ENCODE measurements at regions not wholly inside any gene's neighbourhood (a gene's known extent, or its start where the extent isn't known, plus 50 kb on each side); places are given as distances from the start of the nearest gene placed in this dataset.
"Not testable (repeated sequence)": the region's sequence is repeated elsewhere in the genome, so short reads cannot be mapped to it uniquely, and the experiment has no call there.

DNA sequence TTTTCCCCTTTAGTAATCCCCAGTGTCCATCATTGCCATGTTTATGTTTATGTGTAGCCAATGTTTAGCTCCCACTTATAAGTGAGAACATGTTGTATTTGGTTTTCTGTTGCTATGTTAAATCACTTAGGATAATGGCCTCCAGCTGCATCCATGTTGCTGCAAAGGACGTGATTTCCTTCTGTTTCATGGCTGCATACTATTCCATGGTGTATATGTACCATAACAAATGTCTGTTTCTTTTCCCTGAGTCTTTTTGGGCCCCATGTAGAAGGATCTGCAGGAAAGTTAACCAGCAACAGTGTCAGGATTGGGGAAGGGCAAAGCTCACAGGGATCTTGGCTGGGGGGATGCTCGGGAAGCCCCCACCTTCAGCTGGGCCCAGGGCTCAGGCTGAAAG, 64.3 kb upstream of the SULF2 start:
- TF ChIP-seq, protein P1, sequence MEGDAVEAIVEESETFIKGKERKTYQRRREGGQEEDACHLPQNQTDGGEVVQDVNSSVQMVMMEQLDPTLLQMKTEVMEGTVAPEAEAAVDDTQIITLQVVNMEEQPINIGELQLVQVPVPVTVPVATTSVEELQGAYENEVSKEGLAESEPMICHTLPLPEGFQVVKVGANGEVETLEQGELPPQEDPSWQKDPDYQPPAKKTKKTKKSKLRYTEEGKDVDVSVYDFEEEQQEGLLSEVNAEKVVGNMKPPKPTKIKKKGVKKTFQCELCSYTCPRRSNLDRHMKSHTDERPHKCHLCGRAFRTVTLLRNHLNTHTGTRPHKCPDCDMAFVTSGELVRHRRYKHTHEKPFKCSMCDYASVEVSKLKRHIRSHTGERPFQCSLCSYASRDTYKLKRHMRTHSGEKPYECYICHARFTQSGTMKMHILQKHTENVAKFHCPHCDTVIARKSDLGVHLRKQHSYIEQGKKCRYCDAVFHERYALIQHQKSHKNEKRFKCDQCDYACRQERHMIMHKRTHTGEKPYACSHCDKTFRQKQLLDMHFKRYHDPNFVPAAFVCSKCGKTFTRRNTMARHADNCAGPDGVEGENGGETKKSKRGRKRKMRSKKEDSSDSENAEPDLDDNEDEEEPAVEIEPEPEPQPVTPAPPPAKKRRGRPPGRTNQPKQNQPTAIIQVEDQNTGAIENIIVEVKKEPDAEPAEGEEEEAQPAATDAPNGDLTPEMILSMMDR (IDR thresholded peaks at IDR 0.05; ENCODE audit: insufficient read depth, low read length): no peak
- TF ChIP-seq GABPA (IDR thresholded peaks at IDR 0.05; ENCODE audit: low read depth): no peak
- no peak for DNase-seq (ENCODE audit: low read depth in 1 of 2, low spot score in 1 of 2)
- no peak overlapping the region for H3K4me3 ChIP-seq (replicated peaks; ENCODE audit: insufficient read depth, low read length)
- H3K27me3 ChIP-seq (ENCODE audit: insufficient read depth, poor library complexity, severe bottlenecking): no peaks in the 10 kb centered on the region
- H3K27ac ChIP-seq (replicated peaks): no peak overlapping the region

DNA sequence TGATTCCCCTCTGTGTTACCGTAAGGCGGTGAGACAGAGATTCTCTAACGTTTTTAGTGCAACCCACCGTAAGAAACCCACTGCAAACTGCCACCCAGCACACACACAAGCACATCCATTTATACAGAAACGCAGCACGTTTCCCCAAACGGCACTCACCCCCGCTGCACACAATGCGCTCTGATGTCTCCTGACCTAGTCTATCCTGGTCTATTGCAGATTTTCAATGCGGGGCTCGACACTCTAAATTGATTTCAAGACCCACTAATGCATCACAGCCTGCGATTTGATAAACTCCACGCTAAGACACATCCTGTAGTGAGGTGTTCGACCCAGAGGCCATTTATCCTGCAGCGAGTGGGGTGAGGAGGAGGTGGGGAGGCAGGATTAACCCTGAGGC, 63.7 kb upstream of the SULF2 start:
- H3K27me3 ChIP-seq (ENCODE audit: insufficient read depth, poor library complexity, severe bottlenecking): no peaks in the 10 kb centered on the region
- H3K27ac ChIP-seq (replicated peaks): no peak overlapping the region
- no peak overlapping the region for H3K4me3 ChIP-seq (replicated peaks; ENCODE audit: insufficient read depth, low read length)
- DNase-seq (ENCODE audit: low read depth in 1 of 2, low spot score in 1 of 2): no peak
- TF ChIP-seq, protein P1 (IDR thresholded peaks at IDR 0.05; ENCODE audit: insufficient read depth, low read length): no peak
- TF ChIP-seq POLR2AphosphoS5 (IDR thresholded peaks at IDR 0.05; ENCODE audit: low read depth): no peak
- TF ChIP-seq, protein P2, sequence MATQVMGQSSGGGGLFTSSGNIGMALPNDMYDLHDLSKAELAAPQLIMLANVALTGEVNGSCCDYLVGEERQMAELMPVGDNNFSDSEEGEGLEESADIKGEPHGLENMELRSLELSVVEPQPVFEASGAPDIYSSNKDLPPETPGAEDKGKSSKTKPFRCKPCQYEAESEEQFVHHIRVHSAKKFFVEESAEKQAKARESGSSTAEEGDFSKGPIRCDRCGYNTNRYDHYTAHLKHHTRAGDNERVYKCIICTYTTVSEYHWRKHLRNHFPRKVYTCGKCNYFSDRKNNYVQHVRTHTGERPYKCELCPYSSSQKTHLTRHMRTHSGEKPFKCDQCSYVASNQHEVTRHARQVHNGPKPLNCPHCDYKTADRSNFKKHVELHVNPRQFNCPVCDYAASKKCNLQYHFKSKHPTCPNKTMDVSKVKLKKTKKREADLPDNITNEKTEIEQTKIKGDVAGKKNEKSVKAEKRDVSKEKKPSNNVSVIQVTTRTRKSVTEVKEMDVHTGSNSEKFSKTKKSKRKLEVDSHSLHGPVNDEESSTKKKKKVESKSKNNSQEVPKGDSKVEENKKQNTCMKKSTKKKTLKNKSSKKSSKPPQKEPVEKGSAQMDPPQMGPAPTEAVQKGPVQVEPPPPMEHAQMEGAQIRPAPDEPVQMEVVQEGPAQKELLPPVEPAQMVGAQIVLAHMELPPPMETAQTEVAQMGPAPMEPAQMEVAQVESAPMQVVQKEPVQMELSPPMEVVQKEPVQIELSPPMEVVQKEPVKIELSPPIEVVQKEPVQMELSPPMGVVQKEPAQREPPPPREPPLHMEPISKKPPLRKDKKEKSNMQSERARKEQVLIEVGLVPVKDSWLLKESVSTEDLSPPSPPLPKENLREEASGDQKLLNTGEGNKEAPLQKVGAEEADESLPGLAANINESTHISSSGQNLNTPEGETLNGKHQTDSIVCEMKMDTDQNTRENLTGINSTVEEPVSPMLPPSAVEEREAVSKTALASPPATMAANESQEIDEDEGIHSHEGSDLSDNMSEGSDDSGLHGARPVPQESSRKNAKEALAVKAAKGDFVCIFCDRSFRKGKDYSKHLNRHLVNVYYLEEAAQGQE (IDR thresholded peaks at IDR 0.05; ENCODE audit: insufficient replicate concordance, low read depth): no peak
- no peak for TF ChIP-seq GABPA (IDR thresholded peaks at IDR 0.05; ENCODE audit: low read depth)
- TF ChIP-seq SPI1 (IDR thresholded peaks at IDR 0.05; ENCODE audit: borderline replicate concordance, low read depth): no peak

DNA sequence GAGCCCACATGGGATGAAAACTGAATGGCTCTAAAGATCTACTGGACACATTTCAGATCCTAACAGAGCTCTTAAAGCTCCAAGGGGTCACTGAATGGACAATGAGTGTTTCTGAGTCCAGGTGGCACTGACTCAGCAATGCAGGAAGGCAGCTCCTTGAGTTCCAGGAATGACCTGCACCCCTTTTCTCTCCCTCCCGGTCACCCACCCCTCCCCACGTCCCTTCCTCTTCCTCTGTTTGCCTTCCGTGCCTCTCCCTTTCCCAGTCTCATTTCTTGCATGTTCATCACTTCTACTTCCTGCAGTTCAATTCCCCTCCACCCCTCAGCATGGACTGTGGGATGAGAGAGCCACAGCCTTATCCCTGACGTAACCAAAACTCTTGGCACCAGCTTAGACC, 63.3 kb upstream of the SULF2 start:
- not testable (repeated sequence) for H3K27me3 ChIP-seq (ENCODE audit: insufficient read depth, poor library complexity, severe bottlenecking); H3K4me3 ChIP-seq (replicated peaks; ENCODE audit: insufficient read depth, low read length); DNase-seq (ENCODE audit: low read depth in 1 of 2, low spot score in 1 of 2); H3K27ac ChIP-seq (replicated peaks)

DNA sequence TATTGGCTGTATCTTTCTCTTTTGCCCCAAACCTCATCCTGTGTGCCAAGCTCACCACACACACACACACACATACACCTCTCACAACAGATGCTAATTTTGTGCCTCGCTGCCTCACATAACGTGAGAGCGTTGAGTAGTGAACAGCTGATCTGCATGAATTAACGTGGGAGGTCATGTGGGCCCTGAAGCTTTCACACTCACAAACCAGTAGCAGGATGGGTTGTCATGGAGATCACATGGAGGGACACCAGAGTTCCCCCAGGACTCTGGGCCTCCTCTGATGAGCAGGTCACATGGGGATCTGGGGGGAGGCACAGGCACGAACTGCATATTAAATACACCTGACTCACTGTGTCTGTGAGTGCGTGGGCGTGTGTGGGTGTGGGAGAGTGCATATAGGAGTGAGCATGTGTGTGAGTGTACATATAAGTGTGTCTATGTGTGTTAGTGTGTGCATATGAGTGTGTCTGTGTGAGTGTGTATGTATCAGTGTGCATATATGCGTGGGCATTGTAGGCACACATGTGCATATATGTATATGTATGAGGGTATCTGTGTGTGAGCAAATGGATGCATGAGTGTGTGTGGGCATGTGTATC, 62.7 kb upstream of the SULF2 start:
- H3K4me3 ChIP-seq (replicated peaks; ENCODE audit: insufficient read depth, low read length): no peak overlapping the region
- no peak for DNase-seq (ENCODE audit: low read depth in 1 of 2, low spot score in 1 of 2)
- TF ChIP-seq POLR2AphosphoS5 (IDR thresholded peaks at IDR 0.05; ENCODE audit: low read depth) (no peak), SPI1 (IDR thresholded peaks at IDR 0.05; ENCODE audit: borderline replicate concordance, low read depth) (no peak)
- TF ChIP-seq, protein P2 (IDR thresholded peaks at IDR 0.05; ENCODE audit: insufficient replicate concordance, low read depth): no peak
- TF ChIP-seq, protein P1 (IDR thresholded peaks at IDR 0.05; ENCODE audit: insufficient read depth, low read length): no peak
- no peak overlapping the region for H3K27ac ChIP-seq (replicated peaks)
- H3K27me3 ChIP-seq (ENCODE audit: insufficient read depth, poor library complexity, severe bottlenecking): no peaks in the 10 kb centered on the region

DNA sequence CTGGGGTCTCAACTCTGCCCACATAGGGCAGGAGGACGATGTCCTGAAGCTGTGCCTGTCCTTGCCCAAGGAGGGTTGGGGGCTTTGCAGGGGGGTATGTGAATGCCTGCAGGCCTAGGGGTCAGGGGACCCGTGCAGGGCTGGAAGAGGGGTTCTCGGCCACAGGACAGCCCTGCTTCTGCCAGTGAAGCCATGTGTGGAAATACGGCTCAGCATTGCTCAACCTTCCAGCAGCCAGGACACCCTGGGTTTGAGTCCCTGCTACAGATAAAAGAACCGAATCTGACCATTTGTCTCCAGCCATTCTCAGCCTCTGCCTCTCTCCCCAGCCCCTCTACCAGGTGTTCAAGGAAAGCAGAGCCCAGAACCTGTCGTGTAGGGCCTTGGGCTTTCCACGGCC, 61.9 kb upstream of the SULF2 start:
- H3K27ac ChIP-seq (replicated peaks); H3K4me3 ChIP-seq (replicated peaks; ENCODE audit: insufficient read depth, low read length); H3K27me3 ChIP-seq (ENCODE audit: insufficient read depth, poor library complexity, severe bottlenecking); DNase-seq (ENCODE audit: low read depth in 1 of 2, low spot score in 1 of 2): not testable (repeated sequence)

DNA sequence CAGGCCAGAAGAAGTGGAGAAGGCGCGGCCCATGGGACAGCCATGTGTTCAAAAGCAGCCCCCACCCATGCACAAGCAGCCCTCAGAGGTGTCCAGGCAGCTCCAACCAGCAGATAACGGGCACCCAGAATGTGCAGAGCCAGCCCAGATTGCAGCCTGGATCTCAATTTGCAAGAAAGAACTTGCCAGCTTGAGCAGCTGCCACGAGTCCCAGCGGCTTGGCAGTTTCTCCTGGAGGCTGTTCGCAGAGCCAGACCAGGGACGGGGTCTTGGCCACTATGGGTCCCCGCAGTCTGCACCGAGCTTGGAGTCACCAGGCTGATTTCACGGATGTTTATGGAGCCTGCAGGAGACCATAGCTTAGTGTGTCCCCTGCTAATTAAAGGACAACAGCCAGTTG, 61.4 kb upstream of the SULF2 start:
- H3K27ac ChIP-seq (replicated peaks); H3K27me3 ChIP-seq (ENCODE audit: insufficient read depth, poor library complexity, severe bottlenecking); DNase-seq (ENCODE audit: low read depth in 1 of 2, low spot score in 1 of 2); H3K4me3 ChIP-seq (replicated peaks; ENCODE audit: insufficient read depth, low read length): not testable (repeated sequence)

DNA sequence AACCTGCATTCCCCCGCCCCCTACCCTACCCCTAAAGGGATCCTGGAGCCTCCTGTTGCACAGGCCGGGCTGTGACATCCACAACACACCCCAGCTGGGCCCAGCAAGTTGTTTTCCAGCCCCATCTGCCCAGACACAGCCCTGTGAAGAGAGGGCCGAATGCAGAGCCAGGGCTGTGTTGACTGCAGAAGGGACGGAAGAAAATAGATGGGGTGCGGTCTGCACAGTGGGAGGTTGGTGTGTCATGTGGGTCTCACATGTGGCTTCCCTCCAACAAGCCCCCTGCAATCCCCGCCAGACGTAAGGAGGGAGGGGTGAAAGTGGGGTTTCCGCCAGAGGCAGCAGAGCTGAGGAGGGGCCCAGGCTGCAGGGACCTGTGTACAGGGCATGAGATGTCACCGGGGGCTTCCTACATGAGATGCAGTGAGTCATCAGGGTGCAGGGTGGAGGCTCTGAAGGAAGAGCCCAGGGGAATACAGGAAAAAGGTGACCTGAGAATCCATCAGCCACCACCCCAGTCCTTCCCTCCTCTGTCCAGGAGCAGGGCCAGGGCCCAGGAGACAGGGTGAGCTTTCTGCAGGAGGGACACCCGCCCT, 60.2 kb upstream of the SULF2 start:
- not testable (repeated sequence) for H3K27me3 ChIP-seq (ENCODE audit: insufficient read depth, poor library complexity, severe bottlenecking); DNase-seq (ENCODE audit: low read depth in 1 of 2, low spot score in 1 of 2); H3K4me3 ChIP-seq (replicated peaks; ENCODE audit: insufficient read depth, low read length); H3K27ac ChIP-seq (replicated peaks)

DNA sequence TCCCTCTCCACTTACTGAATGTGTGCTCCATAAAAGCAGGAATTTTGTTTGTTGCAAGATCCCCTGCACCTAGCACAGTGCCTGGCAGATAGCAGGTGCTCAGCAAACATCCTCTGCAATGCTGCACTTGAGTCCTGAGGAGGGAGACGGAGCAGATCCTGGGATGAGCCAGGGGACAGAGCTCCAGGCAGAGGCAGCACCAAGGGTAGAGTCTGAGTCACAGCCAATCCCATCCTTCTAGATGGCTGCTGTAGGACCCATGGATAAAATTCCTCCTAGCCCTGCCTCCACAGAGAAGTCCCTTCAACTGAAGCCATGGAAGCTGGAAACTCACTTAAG, 59.3 kb upstream of the SULF2 start:
- H3K4me3 ChIP-seq (replicated peaks; ENCODE audit: insufficient read depth, low read length); H3K27ac ChIP-seq (replicated peaks); DNase-seq (ENCODE audit: low read depth in 1 of 2, low spot score in 1 of 2): not testable (repeated sequence)

More for the DNA sequence above, 59.3 kb upstream of the SULF2 start:
- H3K27me3 ChIP-seq (ENCODE audit: insufficient read depth, poor library complexity, severe bottlenecking): not testable (repeated sequence)
